ENCODE measurements at regions not wholly inside any gene's neighbourhood (a gene's known extent, or its start where the extent isn't known, plus 50 kb on each side); places are given as distances from the start of the nearest gene placed in this dataset.

DNA sequence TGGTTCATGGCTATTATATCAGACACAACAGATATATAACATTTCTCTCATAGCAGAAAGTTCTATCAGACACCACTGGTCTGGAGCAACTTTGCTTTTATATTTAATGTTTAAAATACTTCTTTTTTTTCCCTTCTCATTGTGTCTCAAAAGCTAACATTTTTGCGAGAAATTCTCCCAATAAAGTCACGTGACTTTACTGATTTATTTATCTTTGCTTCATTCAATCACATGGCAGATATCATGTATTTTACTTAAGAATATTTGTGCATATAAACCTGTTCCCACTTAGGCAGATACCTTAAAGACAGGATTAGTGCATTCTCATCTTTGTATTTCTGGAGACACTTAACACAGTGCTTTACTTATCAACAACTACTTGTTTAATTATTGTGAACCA lies 1093.1 kb upstream of the LRRN3 start:
- no peaks in the 10 kb centered on the region for H3K27me3 ChIP-seq (ENCODE audit: control insufficient read depth, insufficient read depth, low read length)
- H3K4me1 ChIP-seq (ENCODE audit: control insufficient read depth in 2 of 3, insufficient read depth in 2 of 3, low read depth in 1 of 3, low read length in 3 of 3) = no peaks in the 10 kb centered on the region
- no peaks in the 10 kb centered on the region for H3K36me3 ChIP-seq (ENCODE audit: control insufficient read depth in 2 of 3, insufficient read depth in 3 of 3, low read length in 3 of 3)
- TF ChIP-seq, protein P1, sequence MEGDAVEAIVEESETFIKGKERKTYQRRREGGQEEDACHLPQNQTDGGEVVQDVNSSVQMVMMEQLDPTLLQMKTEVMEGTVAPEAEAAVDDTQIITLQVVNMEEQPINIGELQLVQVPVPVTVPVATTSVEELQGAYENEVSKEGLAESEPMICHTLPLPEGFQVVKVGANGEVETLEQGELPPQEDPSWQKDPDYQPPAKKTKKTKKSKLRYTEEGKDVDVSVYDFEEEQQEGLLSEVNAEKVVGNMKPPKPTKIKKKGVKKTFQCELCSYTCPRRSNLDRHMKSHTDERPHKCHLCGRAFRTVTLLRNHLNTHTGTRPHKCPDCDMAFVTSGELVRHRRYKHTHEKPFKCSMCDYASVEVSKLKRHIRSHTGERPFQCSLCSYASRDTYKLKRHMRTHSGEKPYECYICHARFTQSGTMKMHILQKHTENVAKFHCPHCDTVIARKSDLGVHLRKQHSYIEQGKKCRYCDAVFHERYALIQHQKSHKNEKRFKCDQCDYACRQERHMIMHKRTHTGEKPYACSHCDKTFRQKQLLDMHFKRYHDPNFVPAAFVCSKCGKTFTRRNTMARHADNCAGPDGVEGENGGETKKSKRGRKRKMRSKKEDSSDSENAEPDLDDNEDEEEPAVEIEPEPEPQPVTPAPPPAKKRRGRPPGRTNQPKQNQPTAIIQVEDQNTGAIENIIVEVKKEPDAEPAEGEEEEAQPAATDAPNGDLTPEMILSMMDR (IDR thresholded peaks at IDR 0.05; ENCODE audit: borderline replicate concordance, extremely low read depth, insufficient read depth) = no peak
- no peaks in the 10 kb centered on the region for H3K9me3 ChIP-seq (ENCODE audit: control insufficient read depth in 2 of 3, insufficient read depth in 1 of 3, low read length in 3 of 3)
- FAIRE-seq (no peak), DNase-seq (no peak)
- intact Hi-C loops (cut with DNase I) = no loop called here
- no peak overlapping the region for H3K9ac ChIP-seq (ENCODE audit: low read length in 3 of 3)
- no peak overlapping the region for H3K4me3 ChIP-seq (ENCODE audit: low read length in 3 of 3)
- no peak overlapping the region for H3K27ac ChIP-seq (ENCODE audit: low read depth in 2 of 2, low read length in 2 of 2)

DNA sequence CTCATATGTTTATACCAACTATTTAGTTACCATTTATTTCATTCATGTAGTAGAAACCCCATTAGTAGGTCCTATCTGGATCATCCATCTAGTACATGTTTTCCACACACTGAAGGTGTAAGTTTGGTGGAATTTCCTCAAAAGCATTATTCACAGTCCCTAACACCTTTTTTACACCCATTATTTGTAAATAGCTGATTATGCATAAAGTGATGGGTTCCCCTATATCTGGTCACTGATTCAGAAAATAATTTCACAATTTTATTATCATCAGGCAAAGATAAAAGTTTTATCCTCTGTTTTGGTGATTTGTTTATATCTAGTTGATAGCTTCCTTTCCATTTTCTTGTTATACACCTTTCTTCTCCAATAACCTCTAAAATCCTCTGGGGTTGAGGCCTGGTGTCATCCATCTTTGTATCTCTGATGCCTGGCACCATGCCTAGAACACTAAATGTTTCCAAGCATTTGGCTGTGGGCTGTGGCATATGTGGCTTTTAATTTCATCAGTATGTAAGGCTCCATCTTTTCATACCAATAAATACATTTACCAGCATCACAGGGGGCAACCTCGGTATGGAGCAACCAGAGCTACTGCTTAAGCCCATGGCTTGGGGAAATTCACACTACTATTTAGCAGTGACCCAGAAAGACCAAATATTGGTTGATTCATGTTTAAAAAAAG lies 1089.5 kb upstream of the LRRN3 start:
- H3K9me3 ChIP-seq (ENCODE audit: control insufficient read depth in 2 of 3, insufficient read depth in 1 of 3, low read length in 3 of 3) = no peaks in the 10 kb centered on the region
- H3K27me3 ChIP-seq (ENCODE audit: control insufficient read depth, insufficient read depth, low read length) = no peaks in the 10 kb centered on the region
- no peaks in the 10 kb centered on the region for H3K4me1 ChIP-seq (ENCODE audit: control insufficient read depth in 2 of 3, insufficient read depth in 2 of 3, low read depth in 1 of 3, low read length in 3 of 3)
- no peak overlapping the region for H3K4me3 ChIP-seq (ENCODE audit: low read length in 3 of 3)
- TF ChIP-seq, protein P1 (IDR thresholded peaks at IDR 0.05; ENCODE audit: borderline replicate concordance, extremely low read depth, insufficient read depth) = no peak
- no peaks in the 10 kb centered on the region for H3K36me3 ChIP-seq (ENCODE audit: control insufficient read depth in 2 of 3, insufficient read depth in 3 of 3, low read length in 3 of 3)
- no peak overlapping the region for H3K27ac ChIP-seq (ENCODE audit: low read depth in 2 of 2, low read length in 2 of 2)
- intact Hi-C loops (cut with DNase I) = no loop called here
- DNase-seq (no peak), FAIRE-seq (no peak)
- no peak overlapping the region for H3K9ac ChIP-seq (ENCODE audit: low read length in 3 of 3)

DNA sequence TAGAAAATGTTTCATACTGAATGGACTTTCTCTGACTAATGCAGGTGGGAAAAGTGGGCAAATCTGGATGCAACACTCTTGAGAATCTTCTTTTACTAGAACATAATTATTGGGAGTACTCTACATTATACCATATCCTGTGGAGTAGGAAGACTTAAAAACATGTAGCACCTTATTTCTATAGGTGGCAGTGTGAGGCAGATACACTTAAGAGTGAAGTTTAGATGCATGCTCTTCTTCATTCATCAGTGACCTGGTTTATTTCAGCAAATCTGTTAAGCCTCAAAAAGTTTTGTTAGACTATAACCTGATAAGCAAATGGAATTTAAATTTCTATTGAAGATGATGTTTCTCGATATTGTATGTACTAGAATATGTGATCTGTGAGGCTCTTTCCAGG lies 1087.1 kb upstream of the LRRN3 start:
- DNase-seq = peak in 1 of 5 donors; percentile 2
- intact Hi-C loops (cut with DNase I) = no loop called here
- TF ChIP-seq, protein P1 (IDR thresholded peaks at IDR 0.05; ENCODE audit: borderline replicate concordance, extremely low read depth, insufficient read depth) = no peak

More for the DNA sequence above, 1087.1 kb upstream of the LRRN3 start:
- FAIRE-seq = no peak
- Histone ChIP-seq H3K4me1 (ENCODE audit: control insufficient read depth in 2 of 3, insufficient read depth in 2 of 3, low read depth in 1 of 3, low read length in 3 of 3) (no peaks in the 10 kb centered on the region), H3K36me3 (ENCODE audit: control insufficient read depth in 2 of 3, insufficient read depth in 3 of 3, low read length in 3 of 3) (no peaks in the 10 kb centered on the region), H3K9me3 (ENCODE audit: control insufficient read depth in 2 of 3, insufficient read depth in 1 of 3, low read length in 3 of 3) (no peaks in the 10 kb centered on the region), H3K4me3 (ENCODE audit: low read length in 3 of 3) (no peak overlapping the region), H3K27ac (ENCODE audit: low read depth in 2 of 2, low read length in 2 of 2) (no peak overlapping the region), H3K27me3 (ENCODE audit: control insufficient read depth, insufficient read depth, low read length) (no peaks in the 10 kb centered on the region), H3K9ac (ENCODE audit: low read length in 3 of 3) (no peak overlapping the region)
